Testis (tissue), 2 donors: ENCODE measurements at regions not wholly inside any gene's neighbourhood (a gene's known extent, or its start where the extent isn't known, plus 50 kb on each side); places are given as distances from the start of the nearest gene placed in this dataset.

Experiments
- CTCF ChIP-seq, 3 experiments: fragments of 450-650 bp in 2 of 3; fragments of 200-600 bp in 1 of 3; sonication (generic) in 1 of 3; IDR thresholded peaks; one replicate each; pipeline ENCODE4 v1.5.1; 2016 to 2019; ENCODE audit warnings: antibody characterized with exemption in 3 of 3, mild to moderate bottlenecking in 2 of 3, moderate library complexity in 1 of 3
- POLR2A ChIP-seq: fragments of 450-650 bp; IDR thresholded peaks from one replicate; pipeline ENCODE4 v1.6.1; 2017; ENCODE audit warnings: antibody characterized with exemption, mild to moderate bottlenecking, moderate library complexity

GRCh38 chr12:125211464-125211863, 146.2 kb downstream of the AACS start:
- TF ChIP-seq CTCF (IDR thresholded peaks at IDR 0.05) = no peak
- no peak for TF ChIP-seq POLR2A
